Activated CD4-positive, alpha-beta memory T cell treated with anti-CD3 and anti-CD28 coated beads, Interleukin-2, amount 10 ng/mL, durations not matched to agents 7 days and 5 days (primary cell): ENCODE measurements at regions not wholly inside any gene's neighbourhood (a gene's known extent, or its start where the extent isn't known, plus 50 kb on each side); places are given as distances from the start of the nearest gene placed in this dataset.

Source experiments
- CTCF ChIA-PET: fragments of 350-600 bp; sonication (Branson Sonifier 250); formaldehyde crosslinking; loops from one replicate; lab custom pipeline; 2021; ENCODE audit warnings: antibody characterized with exemption, inconsistent platforms; lab: Charles Lee
- POLR2A ChIA-PET: fragments of 350-600 bp; sonication (Branson Sonifier 250); formaldehyde crosslinking; loops from one replicate; lab custom pipeline; 2021; ENCODE audit warnings: antibody characterized with exemption; lab: Charles Lee
- DNase-seq: peaks from one replicate; pipeline ENCODE4 v3.0.0-alpha.2; 2020
- H3K27ac Mint-ChIP-seq: one replicate; pipeline ENCODE4 v1.8.0; 2021; ENCODE audit warnings: mild to moderate bottlenecking, mixed read lengths
- H3K27me3 Mint-ChIP-seq: one replicate; pipeline ENCODE4 v1.8.0; 2021; ENCODE audit warnings: mixed read lengths
- H3K36me3 Mint-ChIP-seq: one replicate; pipeline ENCODE4 v1.8.0; 2021; ENCODE audit warnings: low read depth, mixed read lengths
- H3K4me1 Mint-ChIP-seq: one replicate; pipeline ENCODE4 v1.8.0; 2021; ENCODE audit warnings: mixed read lengths
- H3K4me3 Mint-ChIP-seq: one replicate; pipeline ENCODE4 v1.8.0; 2021; ENCODE audit warnings: mild to moderate bottlenecking, mixed read lengths
- H3K9me3 Mint-ChIP-seq: one replicate; pipeline ENCODE4 v1.8.0; 2021; ENCODE audit warnings: mixed read lengths

DNA sequence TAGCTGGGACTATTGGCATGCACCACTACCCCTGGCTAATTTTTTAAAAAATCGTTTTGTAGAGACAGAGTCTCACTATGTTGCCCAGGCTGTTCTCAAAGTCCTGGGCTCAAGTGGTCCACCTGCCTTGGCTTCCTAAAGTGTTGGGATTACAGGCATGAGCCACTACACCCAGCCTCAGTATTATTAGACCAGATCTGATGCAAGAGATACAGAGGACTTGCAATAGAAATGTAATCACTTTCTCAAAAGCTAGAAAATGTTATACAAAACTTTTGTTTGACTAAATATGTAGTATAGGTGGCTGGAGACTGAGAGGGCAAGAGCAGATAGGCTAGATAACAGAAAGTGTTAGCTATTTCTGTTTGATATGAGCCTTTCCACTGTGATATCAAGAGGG lies 531.9 kb downstream of the SOX2 start:
- Mint-ChIP-seq H3K4me1 (no peaks in the 10 kb centered on the region), H3K36me3 (no peaks in the 10 kb centered on the region), H3K27me3 (no peaks in the 10 kb centered on the region), H3K9me3 (no peaks in the 10 kb centered on the region), H3K4me3 (no peak overlapping the region), H3K27ac (no peak overlapping the region)
- CTCF ChIA-PET, result no interaction called here
- DNase-seq, result no peak
- POLR2A ChIA-PET, result no interaction called here

DNA sequence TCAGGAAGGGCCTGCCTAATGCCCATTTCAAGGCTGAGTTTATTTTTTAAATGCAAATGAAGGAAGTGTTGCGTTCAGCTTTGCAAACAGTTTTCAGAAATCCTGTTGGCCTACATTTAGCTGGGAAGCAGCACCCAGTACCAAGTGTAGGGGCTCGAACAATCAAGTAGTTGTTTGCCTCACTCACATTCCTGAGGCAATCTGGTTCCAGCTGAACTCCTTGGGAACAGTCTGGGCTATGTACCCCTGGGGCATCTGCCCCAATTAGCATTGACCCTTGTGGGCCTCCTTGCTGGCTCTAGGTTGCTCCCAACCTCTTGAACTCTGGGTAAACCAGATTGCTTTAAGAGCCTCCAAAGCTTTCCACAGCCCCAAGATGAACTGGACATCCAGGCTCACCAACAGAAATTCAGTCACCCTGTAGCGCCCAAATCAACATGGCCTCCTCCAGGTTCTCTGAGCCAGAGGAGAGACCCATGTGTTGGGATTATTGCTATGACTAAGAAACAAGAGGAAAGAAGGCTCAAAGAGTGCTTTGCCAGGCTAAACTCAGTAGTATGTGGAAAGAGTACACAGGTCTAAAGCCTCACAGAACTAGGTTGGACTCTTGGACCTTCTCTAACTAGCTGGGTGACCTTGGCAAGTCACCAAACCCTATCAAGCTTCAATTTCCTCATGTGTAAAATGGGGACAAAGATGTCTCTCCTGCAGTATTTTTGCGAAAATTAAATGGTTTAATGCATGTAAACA lies 532.7 kb downstream of the SOX2 start:
- no peak for DNase-seq
- CTCF ChIA-PET, result no interaction called here
- Mint-ChIP-seq H3K4me1 (no peaks in the 10 kb centered on the region), H3K27me3 (no peaks in the 10 kb centered on the region), H3K27ac (no peak overlapping the region), H3K36me3 (no peaks in the 10 kb centered on the region), H3K9me3 (no peaks in the 10 kb centered on the region), H3K4me3 (no peak overlapping the region)
- POLR2A ChIA-PET, result no interaction called here

DNA sequence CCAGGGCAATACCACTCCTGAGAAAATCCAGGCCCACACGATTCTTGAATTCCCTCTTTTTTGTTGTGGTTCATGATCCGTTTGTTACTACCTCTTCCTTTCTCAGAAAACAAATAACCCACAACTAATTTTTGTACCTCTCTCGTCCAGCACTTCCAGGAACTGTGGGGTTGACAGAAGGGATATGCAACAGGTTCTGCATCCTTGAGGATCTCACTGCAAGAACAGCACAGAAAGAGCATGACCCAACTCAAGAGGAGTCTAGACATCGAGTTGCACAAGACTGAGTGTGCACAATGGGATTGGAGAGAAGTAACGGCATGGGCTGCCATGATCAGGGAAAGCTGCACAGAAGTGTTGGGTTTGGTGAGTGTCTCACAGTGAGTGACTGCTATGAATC lies 533.3 kb downstream of the SOX2 start:
- ChIA-PET CTCF (no interaction called here), POLR2A (no interaction called here)
- Mint-ChIP-seq H3K4me1 (no peaks in the 10 kb centered on the region), H3K27ac (no peak overlapping the region), H3K36me3 (no peaks in the 10 kb centered on the region), H3K9me3 (no peaks in the 10 kb centered on the region), H3K27me3 (no peaks in the 10 kb centered on the region), H3K4me3 (no peak overlapping the region)
- no peak for DNase-seq

- Mint-ChIP-seq H3K4me3 (no peak overlapping the region), H3K27me3 (no peaks in the 10 kb centered on the region), H3K4me1 (no peaks in the 10 kb centered on the region), H3K36me3 (no peaks in the 10 kb centered on the region), H3K9me3 (no peaks in the 10 kb centered on the region), H3K27ac (no peak overlapping the region)
- no peak for DNase-seq
- POLR2A ChIA-PET, result interaction anchor here (0.7 kb wide), 1 partner anchor 1548 kb away, joined by 3 read pairs; no protein-coding TSS in a partner anchor
- CTCF ChIA-PET, result no interaction called here
These were observed 535.1 kb downstream of the SOX2 start for GRCh38 chr3:182246870-182247269.

GRCh38 chr3:182248349-182248880 lies 536.7 kb downstream of the SOX2 start:
- no peaks in the 10 kb centered on the region for H3K9me3 Mint-ChIP-seq
- H3K27me3 Mint-ChIP-seq, result no peaks in the 10 kb centered on the region
- no peak for DNase-seq
- ChIA-PET CTCF (interaction anchor here (1.3 kb wide), 1 partner anchor 436 kb away, joined by 4 read pairs; no protein-coding TSS in a partner anchor), POLR2A (no interaction called here)
- no peak overlapping the region for H3K27ac Mint-ChIP-seq
- no peaks in the 10 kb centered on the region for H3K36me3 Mint-ChIP-seq
- no peak overlapping the region for H3K4me3 Mint-ChIP-seq
- peaks cover 3% of the 10 kb centered on the region for H3K4me1 Mint-ChIP-seq

DNA sequence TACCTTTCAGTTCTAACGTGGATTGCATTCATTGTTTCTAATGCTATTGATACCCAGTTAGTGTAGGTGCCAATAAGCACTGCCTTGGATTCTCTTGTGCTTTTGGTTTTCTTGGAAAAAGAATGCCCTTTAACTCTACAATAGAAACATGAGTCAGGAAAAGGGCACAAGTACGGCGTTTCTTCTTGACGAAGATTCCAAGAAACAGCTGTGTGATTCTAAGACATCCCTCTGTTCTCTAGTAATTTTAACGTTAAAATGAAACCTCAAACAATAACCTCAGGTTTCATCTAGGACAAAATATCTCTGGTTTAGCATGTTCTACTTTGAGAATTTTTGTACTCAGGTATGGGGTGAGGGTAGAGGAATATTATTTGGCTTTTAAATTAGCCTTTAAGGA lies 540.5 kb upstream of the ATP11B start:
- Mint-ChIP-seq H3K4me1 (peaks cover 3% of the 10 kb centered on the region), H3K4me3 (no peak overlapping the region), H3K36me3 (no peaks in the 10 kb centered on the region), H3K27ac (no peak overlapping the region), H3K27me3 (no peaks in the 10 kb centered on the region), H3K9me3 (no peaks in the 10 kb centered on the region)
- CTCF ChIA-PET, result no interaction called here
- POLR2A ChIA-PET, result no interaction called here
- no peak for DNase-seq

GRCh38 chr3:182255158-182255557 lies 538.1 kb upstream of the ATP11B start:
- no peak overlapping the region for H3K27ac Mint-ChIP-seq
- CTCF ChIA-PET, result no interaction called here
- no peaks in the 10 kb centered on the region for H3K9me3 Mint-ChIP-seq
- peaks cover 3% of the 10 kb centered on the region for H3K4me1 Mint-ChIP-seq
- DNase-seq, result no peak
- no peaks in the 10 kb centered on the region for H3K27me3 Mint-ChIP-seq
- H3K4me3 Mint-ChIP-seq, result no peak overlapping the region
- H3K36me3 Mint-ChIP-seq, result no peaks in the 10 kb centered on the region
- POLR2A ChIA-PET, result no interaction called here

DNA sequence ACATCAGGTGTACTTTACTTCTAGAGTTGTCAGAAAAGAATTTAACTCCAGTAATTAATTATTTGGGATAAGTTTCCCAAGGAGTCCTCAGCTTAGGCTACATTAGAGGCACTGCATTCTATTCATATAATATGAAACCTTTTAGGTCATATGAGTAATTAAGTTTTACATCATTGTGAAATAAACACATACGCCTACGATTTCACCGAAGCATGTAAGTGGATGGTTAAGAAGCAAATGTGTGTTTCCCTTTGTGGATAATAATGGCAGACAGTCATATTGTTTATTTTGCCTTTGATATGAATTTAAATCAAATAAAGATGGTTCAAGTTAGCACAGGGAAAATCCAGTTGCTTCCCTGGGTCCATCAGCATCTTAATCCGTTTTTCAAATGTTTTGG lies 535.9 kb upstream of the ATP11B start:
- ChIA-PET CTCF (no interaction called here), POLR2A (no interaction called here)
- Mint-ChIP-seq H3K4me1 (peaks cover 3% of the 10 kb centered on the region), H3K27me3 (peaks cover 2% of the 10 kb centered on the region), H3K9me3 (no peaks in the 10 kb centered on the region), H3K27ac (no peak overlapping the region), H3K36me3 (no peaks in the 10 kb centered on the region), H3K4me3 (no peak overlapping the region)
- no peak for DNase-seq

- POLR2A ChIA-PET, result no interaction called here
- CTCF ChIA-PET, result no interaction called here
- H3K36me3 Mint-ChIP-seq, result no peaks in the 10 kb centered on the region
These were observed 534.6 kb upstream of the ATP11B start for GRCh38 chr3:182258538-182259177.

GRCh38 chr3:182259579-182259978 lies 533.7 kb upstream of the ATP11B start:
- CTCF ChIA-PET, result no interaction called here
- Mint-ChIP-seq H3K27ac (no peak overlapping the region), H3K4me1 (no peaks in the 10 kb centered on the region), H3K4me3 (no peak overlapping the region), H3K27me3 (peaks cover 2% of the 10 kb centered on the region), H3K36me3 (no peaks in the 10 kb centered on the region), H3K9me3 (no peaks in the 10 kb centered on the region)
- DNase-seq, result no peak
- POLR2A ChIA-PET, result no interaction called here

More at GRCh38 chr3:182258538-182259177, 534.6 kb upstream of the ATP11B start:
- H3K4me1 Mint-ChIP-seq, result no peaks in the 10 kb centered on the region
- H3K4me3 Mint-ChIP-seq, result no peak overlapping the region
- no peak overlapping the region for H3K27ac Mint-ChIP-seq
- no peak for DNase-seq
- H3K27me3 Mint-ChIP-seq, result peaks cover 2% of the 10 kb centered on the region
- no peaks in the 10 kb centered on the region for H3K9me3 Mint-ChIP-seq

DNA sequence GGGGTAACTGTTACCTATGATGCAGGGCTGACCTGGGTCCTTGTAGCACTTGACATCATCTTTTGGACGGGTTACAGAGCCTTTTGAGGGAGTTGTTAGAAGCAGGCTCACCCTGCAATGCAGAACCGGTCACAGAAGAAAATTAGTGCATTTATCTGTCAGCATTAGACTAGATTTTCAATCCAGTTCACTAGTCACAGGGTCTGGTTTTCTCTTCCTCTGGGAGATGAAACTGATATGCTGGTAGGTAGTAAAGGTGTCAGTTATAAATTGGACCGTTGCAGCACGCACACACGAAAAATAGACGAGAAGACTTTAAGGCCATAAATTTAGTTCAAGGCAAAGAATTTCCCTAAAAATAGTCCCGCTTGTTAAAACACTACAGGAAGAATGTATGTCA lies 532.3 kb upstream of the ATP11B start:
- Mint-ChIP-seq H3K27ac (no peak overlapping the region), H3K9me3 (no peaks in the 10 kb centered on the region), H3K27me3 (peaks cover 2% of the 10 kb centered on the region), H3K4me3 (no peak overlapping the region), H3K36me3 (no peaks in the 10 kb centered on the region), H3K4me1 (no peaks in the 10 kb centered on the region)
- ChIA-PET POLR2A (no interaction called here), CTCF (no interaction called here)
- no peak for DNase-seq

DNA sequence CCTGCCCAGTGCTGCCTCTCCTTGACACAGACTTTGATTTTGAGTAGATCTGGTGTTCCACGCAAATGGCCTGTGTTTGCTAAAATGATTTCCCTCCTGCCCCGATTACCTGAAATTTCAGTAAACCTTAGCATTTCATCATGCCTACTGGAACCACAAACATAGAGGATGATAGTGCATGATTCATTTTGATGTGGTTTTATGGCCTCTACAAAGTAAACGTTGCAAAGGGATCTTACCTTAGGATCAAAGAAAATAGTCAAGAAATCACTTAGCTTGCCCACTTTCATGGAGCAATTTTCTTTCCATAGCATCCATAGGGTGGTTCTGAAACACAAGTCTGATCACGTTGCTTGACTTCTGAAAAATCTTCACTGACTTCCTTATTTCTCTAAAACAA lies 524.6 kb upstream of the ATP11B start:
- Mint-ChIP-seq H3K36me3 (no peaks in the 10 kb centered on the region), H3K27ac (no peak overlapping the region), H3K27me3 (no peaks in the 10 kb centered on the region), H3K9me3 (no peaks in the 10 kb centered on the region), H3K4me1 (no peaks in the 10 kb centered on the region), H3K4me3 (no peak overlapping the region)
- CTCF ChIA-PET, result no interaction called here
- POLR2A ChIA-PET, result no interaction called here
- no peak for DNase-seq

DNA sequence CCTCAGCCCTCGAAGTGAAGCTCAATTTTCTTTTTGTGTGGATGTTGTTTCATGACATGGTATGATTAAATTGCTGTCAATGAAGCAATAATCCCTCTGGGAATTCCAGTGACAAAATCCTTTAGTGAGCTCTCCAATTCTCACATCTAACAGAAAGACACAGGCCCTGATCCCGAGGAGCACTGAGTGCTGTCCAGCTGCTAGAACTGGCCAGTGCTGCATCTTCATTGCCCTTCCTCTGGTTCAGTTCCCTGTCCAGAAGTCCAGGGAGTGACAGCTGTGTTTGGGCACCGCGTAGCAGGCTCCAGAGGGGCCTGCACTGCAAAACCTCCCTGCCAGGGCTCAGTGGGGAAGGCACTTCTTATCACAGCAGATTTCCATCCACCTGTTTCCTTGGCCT lies 516.8 kb upstream of the ATP11B start:
- no peaks in the 10 kb centered on the region for H3K27me3 Mint-ChIP-seq
- no peaks in the 10 kb centered on the region for H3K36me3 Mint-ChIP-seq
- ChIA-PET CTCF (no interaction called here), POLR2A (no interaction called here)
- H3K4me1 Mint-ChIP-seq, result no peaks in the 10 kb centered on the region
- no peaks in the 10 kb centered on the region for H3K9me3 Mint-ChIP-seq
- DNase-seq, result no peak
- H3K4me3 Mint-ChIP-seq, result no peak overlapping the region
- H3K27ac Mint-ChIP-seq, result no peak overlapping the region

DNA sequence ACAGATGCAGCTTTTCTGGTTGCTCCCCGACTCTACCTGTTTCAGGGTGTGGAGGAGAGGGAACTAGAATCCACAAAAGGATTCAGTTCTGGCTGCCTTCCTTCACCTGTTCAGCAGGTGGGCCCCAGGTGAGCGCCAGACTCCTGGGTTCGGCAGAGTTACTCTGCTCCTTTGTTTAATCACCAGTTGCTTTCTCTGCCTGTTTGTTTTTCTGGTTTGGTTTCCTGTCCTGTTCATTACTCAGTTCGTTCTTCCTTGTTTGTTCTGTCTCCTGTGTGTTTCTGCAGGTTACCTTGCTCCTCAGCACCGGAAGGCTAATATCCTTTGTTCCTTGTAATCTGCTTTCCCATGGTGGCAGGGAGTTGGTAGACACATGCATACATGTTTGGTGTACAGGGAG lies 508.5 kb upstream of the ATP11B start:
- Mint-ChIP-seq H3K4me1 (no peaks in the 10 kb centered on the region), H3K36me3 (no peaks in the 10 kb centered on the region), H3K27me3 (no peaks in the 10 kb centered on the region), H3K9me3 (no peaks in the 10 kb centered on the region), H3K27ac (no peak overlapping the region), H3K4me3 (no peak overlapping the region)
- ChIA-PET POLR2A (no interaction called here), CTCF (no interaction called here)
- no peak for DNase-seq
